RKO (cell line): ENCODE measurements at regions not wholly inside any gene's neighbourhood (a gene's known extent, or its start where the extent isn't known, plus 50 kb on each side); places are given as distances from the start of the nearest gene placed in this dataset.

Experiments used
- DNase-seq: peaks from one replicate; pipeline ENCODE4 v3.0.0-alpha.2; 2016; ENCODE audit warnings: low spot score

DNA sequence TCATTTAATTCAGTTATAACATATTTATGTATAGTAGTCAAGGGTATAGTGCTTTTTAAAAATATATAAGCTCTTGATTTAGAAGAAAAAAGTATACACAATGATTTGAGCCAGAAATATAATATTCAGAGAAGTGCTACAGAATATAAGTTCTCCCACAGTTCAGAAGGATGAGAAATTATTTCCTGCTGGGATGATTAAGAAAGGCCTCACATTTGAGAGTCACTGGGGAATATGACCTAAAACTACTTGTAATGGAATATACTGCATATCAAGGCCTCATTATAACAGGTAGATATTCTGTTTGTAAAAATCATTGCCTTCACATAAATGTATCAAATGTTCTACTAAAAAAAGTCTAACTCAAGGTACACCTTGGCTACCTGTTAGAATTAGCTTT lies 203.5 kb downstream of the MBD2 start:
- DNase-seq = no peak

DNA sequence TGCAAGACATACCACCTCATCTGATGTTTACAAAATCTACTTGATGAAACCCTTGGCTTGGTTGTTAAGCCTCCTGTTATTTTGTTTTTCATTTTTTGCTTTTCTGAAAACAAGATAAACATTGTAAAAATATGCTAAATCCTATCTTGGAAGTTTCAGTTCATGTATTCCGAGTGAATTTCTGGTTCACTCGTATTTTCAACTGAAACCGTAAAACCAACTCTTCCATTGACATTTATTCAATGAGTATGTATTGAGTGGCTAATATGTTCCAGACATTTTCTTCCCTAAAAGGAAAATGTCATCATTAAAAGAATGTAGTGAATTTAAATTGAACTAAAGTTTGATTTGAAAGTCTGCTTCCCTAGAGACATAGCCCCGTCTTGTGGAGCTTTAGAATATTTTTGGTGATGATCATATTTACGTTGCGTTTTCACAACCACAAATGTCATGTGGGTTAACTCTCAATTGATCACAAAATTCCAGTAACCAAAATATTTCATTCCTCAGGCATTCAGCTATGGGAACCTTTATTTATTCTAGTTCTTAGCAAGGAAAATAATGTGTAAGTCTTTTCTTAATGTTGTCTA lies 204.2 kb downstream of the MBD2 start:
- DNase-seq = no peak

DNA sequence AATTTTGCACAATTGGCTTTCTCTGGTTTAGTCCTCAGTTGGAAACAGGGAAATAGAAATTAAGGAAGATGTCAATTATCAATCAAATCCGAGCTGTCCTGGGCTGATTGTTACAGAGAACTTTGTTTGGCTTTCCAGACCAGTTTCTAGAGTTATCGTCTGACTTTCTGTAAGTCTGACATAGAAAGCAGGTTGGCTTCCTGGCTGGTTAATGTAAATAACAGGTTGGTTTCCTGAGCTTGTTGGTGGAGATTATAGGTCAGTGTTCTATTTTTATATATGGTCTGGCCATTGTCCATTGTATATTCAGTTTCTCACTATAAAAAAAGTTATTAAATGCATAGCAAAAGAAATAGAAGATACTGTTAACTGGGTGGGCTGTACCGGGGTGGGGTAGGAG lies 204.8 kb downstream of the MBD2 start:
- DNase-seq = no peak

DNA sequence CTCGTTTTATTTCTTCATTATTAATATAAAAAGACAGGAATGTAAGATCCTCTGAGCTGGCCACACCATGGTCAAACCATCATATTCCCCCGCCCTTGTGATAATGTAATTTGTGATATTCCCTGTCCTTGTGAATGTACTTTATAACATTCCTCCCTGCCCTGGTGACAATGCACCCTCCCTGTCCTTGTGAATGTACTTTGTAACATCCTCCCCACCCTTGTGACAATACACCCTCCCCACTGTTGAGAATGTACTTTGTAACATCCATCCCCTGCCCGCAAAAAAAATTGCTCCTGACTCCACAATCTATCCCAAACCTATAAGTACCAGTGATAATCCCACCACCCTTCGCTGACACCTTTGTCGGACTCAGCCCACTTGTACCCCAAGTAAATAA lies 211.0 kb downstream of the MBD2 start:
- no peak for DNase-seq

DNA sequence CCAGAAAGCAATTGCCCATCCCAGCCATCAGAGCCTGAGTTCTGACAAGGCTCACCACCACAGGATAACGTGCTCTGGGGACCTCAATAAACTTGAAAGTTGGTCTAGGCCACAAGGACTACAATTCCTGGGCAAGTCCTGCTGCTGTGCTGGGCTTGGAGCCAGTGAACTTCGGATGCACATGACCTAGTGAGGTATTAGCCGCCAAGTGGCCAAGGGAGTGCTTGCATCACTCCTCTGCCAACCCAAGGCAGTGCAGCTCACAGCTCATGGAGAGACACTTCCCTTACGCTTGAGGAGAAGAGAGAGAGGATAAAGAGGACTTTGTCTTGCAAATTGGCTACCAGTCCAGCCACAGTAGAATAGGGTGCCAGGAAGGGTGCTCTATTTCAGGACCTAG lies 219.6 kb downstream of the MBD2 start:
- peak; percentile 7 for DNase-seq

DNA sequence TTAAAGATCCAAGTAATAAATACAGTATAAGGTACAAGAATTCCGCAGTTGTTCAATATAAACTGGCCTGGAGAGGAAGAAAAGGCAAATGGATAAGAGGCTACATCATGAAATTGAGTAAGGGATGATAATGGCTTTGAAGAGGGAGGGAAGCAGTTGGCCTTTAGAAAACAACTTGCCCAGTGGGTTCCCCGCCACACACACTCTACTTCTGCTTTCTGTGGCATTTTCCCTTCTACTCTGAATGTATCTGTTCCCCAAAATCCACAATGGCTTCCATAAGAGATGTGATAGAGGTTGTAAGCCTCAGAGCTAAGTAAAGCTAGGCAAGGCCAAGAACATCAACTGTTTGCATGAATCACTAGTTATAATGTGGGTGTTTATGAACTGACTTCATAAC lies 221.3 kb downstream of the MBD2 start:
- no peak for DNase-seq

DNA sequence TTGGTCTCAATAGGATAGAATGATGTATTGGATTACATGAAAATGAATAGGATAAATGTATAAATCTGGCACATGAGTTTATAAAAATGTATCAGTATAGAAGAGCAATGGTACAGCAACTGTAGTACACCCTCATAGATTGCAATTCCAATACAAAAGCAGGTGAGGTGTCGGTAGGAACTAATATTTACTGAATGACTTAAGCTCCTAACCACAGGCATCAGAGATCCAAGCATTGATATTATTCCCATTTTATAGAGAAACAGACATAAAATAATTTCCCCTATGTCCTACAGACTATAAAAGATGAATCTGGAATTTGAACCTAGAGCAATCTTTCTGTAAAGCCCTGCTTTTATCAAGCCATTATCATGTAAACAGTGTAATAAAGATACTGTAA lies 227.4 kb downstream of the MBD2 start:
- no peak for DNase-seq

DNA sequence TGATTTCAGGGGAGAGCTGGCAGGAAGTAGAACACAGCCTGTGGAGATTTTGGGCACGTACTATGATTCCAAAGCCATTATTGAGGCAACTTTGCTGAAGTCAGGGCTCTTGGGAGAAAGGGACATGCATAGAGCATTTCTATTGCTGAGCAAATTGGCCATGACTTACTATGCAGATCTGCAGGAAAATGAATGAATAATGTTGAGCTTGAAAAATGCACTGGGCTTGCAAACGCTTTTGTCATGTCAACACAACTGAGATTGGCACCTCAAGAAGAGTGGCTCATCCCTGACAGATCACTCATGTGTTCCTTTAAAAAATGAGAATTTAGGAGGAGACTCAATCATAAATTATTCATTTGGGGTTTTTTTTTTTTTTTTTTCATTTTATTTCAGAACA lies 230.5 kb downstream of the MBD2 start:
- no peak for DNase-seq

DNA sequence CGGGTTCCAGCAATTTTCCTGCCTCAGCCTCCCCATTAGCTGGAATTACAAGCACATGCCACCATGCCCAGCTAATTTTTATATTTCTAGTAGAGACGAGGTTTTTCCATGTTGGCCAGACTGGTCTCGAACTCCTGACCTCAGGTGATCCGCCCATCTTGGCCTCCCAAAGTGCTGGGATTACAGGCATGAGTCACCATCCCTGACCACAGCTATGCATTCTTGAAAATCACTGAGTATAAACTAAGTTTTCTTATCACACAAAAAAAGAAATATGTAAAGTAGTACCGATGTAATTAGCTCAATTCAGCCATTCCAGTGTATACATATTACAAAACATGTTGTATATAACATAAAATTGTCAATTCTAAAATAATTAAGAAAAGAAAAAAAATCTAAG lies 232.7 kb downstream of the MBD2 start:
- DNase-seq = no peak

DNA sequence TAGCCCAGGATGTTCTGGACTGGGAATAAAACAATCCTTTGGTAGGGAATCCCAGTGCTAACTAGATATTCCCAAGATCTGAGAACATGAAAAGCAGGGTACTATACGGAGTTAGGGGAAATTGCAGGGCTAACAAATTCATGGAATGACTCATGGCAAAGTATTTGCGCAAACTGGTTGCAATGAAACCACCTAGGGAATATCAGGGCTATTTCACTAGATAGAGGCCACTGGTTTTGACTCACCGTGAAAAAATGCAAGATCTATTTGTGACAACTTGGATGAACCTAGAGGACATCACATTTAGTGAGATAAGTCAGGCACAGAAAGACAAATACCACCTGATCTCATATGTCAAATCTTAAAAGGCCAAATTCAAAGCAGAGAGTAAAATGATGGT lies 233.3 kb downstream of the MBD2 start:
- no peak for DNase-seq

DNA sequence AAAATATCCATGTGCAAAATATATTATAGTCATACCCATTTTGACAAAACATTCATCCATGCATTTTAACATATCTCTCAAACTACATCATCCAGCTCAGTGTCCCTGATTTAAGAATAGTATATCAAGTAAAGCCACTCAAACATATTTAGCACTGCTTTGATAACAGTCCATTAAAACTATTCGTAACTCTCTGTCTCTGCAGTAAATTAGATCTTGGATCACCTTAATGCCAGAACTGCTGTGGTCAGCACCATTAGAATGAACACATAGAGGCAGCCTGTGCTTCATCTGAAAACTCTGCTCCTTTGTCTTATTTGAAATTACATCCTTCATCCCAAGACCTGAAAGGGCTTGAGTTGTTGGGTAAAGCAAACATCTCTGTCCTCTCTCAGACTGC lies 234.0 kb downstream of the MBD2 start:
- no peak for DNase-seq

DNA sequence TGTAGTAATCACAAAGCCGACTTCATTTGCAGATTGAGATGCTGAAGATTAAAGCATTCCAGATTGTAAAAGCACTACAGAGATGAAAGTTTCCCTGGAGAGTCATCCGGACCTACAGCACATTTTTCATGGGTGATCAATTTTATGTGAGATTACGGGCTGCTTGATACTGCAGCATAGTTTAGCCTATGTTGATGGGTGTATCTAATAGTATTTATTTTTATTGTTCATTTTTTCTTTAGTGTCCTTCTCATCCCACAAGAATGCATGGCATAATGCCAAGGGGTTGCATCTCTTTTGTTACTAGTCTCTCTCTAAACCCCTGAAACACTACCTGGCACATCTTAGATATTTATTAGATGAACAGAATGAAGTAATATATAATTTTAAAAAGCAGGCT lies 240.4 kb downstream of the MBD2 start:
- DNase-seq = no peak

DNA sequence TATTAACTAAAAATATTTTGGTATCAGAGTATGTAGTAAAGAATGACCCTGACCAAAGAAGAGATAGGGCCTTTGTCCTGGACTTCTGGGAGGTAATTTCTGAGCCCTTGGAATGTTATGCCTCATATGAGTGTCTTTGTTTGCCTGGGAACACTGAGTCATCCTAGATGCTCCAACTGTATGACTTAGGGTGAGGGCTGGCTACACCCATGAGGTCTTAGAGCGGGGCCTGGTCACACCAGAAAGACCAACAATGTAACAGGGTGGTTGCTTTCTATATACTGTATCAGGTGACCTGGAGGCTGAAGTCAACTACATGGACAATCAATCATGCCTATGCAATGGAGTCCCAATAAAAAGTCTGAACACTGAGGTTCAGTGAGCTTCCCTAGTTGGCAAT lies 253.1 kb downstream of the MBD2 start:
- peak; percentile 3 for DNase-seq

DNA sequence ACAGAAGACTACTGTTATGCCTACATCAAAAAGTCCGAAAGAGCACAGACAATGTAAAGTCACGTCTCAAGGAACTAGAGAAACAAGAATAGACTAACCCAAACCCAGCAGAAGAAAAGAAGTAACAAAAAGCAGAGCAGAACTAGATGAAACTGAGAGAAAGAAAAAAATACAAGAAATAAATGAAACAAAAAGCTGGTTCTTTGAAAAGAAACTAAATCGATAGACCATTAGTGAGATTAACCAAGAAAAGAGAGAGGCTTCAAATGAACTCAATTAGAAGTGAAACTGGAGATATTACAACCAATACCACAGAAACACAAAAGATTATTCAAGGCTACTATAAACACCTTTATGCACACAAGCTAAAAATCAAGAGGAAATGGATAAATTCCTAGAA lies 271.8 kb downstream of the MBD2 start:
- no peak for DNase-seq

DNA sequence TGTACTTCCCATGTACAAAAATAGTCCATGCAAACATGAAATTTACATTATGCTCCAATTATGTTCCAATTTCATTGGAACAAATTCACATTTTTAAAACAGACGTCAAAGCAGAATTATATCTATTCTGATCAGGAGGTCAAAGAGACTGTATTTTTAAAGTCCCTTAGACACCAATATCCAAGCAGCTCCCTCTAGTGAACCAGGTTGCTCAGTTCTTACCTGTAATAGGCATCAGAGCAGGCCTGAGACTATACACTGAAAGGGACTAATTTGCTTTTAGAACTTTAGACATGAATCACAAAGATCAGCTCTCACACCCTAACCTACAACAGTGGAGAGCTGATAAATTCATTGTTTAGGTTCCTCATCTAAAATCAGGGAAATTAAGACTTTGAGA lies 273.9 kb downstream of the MBD2 start:
- no peak for DNase-seq

DNA sequence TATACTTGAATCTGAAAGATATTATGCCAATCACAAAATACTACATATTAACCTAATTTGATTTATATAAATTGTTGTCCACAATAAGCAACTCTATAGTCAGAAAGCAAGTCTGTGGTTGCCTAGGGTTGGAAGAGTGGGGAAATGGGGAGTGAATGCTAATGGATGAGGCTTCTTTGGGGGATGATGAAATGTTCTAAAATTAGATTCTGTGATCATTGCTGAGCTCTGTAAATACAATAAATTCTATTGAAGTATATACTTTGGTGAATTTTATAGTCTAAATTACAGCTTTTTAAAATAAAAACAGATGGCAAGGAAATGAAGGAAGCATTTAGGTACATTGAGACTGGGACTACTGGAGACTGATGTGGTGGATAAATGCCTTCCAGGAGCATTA lies 275.5 kb downstream of the MBD2 start:
- DNase-seq = no peak

DNA sequence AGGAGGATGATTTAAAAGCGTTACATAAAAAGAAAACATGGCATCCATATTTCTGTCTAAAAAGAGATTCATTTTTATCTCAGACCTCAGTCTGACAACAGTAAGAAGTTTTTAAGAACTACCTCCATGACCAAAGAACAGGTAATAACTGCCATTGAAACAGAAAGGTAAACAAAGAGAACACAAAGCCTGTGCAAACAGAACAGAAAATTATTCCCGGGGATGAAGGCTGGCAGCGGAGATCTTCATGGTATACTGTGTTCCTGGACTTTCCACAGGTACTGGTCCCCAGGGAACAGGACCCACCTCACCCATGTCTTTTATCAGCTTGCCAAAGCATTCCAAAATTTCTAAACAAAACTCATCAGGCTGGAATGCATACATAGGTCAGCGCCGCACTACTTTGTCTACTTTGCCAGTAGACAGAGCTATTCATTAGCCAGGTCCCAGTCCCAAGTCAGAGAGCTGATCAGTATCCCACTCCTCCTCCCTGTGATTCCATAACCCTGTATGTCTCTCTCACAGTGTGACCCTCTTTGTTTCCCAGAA lies 277.3 kb downstream of the MBD2 start:
- DNase-seq = no peak

DNA sequence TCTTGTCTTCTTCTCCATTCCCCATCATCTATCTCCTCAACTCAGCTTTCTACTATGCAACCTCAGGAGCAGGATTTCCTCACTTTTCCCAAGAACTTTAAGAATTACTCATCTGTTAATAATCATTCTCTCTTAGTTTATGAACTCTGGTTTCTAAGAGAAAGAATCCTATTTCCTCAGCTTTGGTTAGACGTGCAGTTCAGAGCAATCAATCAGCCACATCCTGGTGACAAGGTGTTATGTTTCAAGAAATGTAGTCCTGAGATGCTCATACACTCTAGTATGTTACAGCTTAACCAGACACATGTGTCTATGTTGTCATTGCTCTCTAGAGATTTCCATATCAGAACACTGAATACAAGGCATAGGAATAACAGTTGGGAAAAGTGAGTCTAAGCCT lies 277.9 kb downstream of the MBD2 start:
- DNase-seq = no peak

DNA sequence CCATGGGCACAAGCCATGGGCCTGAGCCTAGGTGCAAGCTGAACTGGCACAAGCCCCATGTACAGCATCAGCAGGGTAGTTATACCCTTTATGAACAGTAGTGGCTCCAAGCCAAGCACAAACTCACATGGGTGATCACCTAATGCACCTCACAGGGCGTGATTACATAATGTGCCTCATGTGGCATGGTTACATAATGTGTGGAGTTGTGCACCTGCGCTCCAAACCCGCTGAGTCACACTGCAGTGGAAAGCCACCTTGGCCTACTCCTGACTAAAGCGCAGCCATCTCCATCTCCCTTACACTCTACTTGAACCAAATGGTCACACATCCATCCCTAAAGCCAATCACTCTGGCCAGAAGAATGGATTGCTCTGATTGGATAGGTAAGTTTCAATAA lies 279.7 kb downstream of the MBD2 start:
- DNase-seq = no peak

DNA sequence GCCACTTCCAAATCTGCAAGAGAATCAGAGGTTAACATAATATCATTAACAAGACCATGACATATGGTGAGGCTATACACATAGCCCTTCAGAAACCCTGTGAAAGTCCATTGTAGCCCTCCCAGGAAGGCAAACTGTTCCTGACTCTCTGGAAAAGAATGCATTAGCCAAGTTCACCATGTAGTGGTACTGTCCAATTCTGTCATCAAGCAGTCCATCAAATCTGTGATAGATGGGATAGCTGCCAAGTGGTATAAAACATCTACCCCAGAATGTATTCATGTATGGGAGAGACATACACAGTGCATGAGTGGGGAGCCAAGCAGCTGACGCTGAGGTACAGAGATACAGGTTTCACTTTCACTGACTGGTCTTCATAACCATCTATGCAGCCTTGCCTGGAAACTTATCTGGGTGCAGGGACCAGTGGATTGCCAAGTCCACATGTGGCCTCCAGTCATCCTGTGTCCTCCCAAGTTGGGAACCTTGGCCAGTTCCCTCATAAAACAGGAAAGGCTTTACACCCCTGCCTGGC lies 281.1 kb downstream of the MBD2 start:
- no peak for DNase-seq

DNA sequence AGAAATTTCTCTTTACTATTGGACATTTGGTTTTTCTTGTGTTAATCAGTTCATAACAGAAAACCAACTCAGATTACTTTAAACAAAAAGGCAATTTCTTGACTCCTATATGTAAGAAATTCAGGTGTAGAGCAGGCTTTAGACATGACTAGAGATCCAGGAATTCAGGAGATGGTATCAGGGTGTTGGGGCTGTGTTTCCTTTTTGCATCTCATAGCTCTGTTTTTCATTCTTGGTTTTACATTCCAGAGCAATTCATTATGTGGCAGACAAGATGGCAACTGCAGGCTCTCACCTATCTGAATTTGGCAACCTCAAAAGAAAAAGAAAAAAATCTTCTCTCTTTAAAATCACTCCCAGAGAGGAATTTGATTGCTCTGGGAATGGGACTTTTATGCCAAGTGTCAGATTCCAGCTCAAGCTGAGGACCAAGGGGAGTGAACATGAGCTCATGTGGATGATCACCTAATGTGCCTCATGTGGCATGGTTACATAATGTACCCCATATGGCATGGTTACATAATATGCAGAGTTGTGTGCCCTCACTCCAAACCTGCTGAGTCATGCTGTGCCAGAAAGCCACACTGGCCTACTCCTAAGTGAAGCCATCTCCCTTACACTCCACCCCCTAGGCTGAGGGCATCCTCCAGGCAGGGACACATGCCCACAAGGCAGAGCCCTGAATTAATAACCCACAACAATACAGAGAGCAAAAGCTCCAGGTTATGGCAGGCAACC lies 282.7 kb downstream of the MBD2 start:
- no peak for DNase-seq

DNA sequence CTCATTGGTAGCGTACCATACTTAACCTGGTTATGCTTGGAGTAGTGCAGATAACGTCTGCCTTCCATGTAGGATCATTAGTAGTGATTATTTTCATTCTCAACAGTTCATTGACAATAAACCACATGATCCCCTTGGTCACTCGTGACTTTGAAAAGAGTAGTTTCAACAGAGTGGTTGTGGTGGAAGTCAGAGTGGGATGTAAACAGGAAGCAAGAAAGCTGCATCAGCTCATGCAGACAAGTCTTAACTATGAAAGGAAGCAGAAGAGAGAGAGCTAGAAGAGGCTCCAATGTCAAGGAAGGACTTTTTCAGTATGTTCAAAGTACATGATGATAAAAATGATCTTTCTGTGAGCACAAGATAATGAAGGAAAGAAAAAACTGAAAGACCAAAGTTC lies 287.4 kb downstream of the MBD2 start:
- DNase-seq = no peak

DNA sequence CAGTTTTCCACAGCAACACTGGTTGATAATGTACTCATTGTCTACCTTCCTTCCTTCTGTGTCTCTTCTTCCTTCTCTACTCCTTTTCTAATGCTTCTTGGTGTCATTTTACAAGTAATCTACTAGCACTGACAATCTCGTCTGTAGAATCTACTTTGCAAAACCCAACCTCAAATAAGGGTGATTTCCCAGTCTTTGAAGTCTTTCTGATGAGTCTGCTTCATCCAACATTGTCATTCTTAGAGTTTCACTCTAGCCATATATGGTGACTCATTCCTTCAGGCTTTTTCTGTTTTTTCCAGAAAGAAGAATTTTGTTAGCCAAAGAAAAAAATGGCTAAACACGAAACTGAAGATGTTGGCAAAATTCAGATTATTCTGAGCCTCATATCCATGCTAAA lies 288.7 kb downstream of the MBD2 start:
- no peak for DNase-seq

DNA sequence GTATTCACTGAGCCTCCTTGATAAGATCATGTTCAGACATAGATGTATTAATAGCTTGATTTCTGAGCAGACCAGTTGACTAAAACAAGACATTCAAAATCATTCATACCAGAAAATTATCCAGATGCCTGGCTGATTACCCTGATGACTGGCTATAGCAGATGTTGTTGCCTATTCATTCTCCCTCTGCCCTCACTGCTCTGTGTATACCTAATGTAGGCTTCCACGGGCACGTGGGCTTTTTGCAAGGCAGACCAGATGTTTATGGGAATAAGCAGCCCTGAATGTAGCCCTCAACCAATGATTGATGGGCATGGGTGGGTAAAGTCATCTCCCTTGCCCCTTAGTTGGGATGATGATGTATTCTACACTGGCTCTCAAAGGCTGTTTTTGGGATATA lies 289.1 kb downstream of the MBD2 start:
- DNase-seq = no peak
